HG03469 (cell line): ENCODE measurements at regions not wholly inside any gene's neighbourhood (a gene's known extent, or its start where the extent isn't known, plus 50 kb on each side); places are given as distances from the start of the nearest gene placed in this dataset.

Experiments
- ATAC-seq: cut with Tn5 transposase; IDR thresholded peaks from one replicate; pipeline ENCODE4 v1.9.1; 2021; ENCODE audit warnings: mild to moderate bottlenecking, moderate library complexity, moderate number of reproducible peaks; ENCODE audit not compliant: unreplicated experiment

DNA sequence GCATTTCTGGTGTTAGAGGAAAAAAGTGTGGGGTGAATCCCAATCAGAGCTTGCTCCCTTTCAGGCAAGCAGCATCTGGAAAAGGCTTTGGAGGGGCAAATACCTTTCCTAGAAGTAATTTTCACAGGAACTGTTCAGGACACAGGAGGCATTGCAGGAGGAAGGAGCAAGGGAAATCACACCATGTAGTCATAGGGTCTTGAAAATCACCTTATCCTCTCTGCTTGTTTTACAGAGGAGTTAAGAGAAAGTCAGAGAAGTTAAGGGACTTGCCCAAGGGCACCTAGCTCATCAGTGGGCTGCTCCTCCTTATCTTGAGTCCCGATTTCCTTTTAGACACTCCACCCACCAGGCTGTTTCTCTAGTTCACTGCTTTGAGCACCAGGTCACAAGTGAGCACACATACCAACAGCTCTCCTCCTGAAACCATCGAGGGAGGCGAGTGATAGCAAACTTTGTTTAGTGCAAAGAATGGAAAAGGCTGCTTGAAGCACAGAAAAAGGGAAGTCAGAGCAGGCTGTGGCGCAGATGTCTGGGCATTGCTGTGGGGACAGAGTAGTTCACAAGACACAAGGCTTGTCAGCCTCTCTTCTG lies 89.2 kb upstream of the CXCR4 start:
- ATAC-seq: peak; percentile 43

DNA sequence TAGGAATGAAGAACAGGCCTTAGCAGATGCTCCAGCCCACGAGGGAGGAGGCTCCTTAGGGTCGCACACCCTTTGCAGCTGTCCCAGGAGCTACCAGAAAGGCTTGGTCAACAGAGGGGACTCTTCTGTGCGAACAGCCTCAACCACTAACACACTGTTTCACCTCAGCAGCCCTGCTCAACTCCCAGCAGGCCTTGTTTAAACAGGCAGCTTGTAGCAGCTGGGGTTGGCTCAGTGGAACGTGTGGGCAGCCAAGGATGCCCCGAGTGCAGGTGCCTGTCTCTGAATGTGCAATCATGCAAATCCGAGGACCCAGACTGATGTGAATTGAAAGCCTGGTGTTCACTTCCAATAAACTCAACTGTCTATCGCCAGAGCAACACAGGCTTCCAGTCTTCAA lies 88.7 kb upstream of the CXCR4 start:
- peak; percentile 93 for ATAC-seq

DNA sequence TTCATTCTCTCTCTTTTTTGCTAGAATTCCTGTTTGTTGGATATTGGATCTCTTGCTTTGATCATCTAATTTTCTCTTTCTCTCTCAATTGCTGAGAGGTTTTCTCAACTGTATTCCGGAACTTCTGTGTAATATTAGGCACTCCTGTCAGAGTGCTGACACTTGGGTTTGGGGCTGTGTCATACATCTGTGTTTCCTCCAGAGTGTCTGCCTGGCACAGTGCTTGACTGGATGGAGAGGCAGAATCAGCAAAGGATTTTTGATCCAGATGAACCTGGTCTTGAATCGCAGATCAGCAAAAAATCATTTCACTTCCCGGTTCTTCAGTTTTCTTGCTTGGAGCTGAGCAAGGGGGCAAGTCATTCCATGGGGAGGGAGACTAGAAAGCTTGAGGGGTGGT lies 87.7 kb upstream of the CXCR4 start:
- ATAC-seq: no peak

DNA sequence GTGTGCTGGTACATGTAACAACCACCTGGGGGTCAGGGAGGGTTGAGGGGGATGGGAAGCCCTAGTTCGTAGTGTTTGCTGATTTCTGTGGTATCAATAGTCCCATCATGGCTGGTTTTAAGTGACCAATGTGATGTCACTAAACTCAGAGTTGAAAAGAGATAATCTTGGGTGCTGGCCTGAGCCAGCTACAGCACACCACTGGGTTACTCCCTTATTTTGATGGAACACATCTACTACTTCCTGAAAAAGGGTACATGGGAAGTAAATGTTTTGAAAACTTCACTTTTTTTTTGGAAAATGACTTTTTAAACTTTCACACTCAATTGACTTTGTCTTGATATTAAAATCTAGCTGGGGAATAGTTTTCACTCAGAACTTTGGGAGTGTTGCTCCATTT lies 87.0 kb upstream of the CXCR4 start:
- no peak for ATAC-seq

DNA sequence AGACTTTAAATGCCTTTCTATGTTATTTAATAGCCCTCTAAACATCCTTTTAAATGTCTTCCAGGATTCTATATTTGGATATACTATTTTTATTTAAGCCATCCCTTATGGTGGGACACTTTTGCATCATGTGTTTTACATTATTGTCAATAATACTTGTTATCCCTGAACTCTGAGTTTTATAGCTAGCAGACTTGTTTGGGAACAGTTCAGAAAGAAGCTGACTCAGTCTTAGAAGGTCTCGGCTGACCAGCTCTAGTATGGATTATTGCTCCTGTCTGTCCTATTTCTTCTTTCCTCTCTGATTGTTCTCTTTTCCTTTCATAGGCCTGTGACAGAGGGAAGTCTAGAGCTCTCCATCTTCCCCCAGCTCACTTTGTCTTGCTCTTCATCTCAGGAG lies 77.3 kb upstream of the CXCR4 start:
- no peak for ATAC-seq

DNA sequence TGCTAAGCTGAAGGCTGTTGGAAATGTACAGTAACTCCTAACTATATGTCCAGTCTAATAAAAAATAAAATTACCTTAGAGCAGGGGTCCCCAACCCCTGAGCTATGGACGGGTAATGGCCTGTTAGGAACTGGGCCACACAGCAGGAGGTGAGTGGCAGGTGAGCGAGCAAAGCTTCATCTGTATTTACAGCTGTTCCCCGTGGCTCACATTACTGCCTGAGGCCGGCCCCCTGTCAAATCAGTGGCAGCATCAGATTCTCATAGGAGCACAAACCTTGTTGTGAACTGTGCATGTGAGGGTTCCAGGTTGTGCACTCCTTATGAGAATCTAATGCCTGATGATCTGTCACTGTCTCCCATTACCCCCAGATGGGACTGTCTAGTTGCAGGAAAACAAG lies 73.1 kb upstream of the CXCR4 start:
- no peak for ATAC-seq

DNA sequence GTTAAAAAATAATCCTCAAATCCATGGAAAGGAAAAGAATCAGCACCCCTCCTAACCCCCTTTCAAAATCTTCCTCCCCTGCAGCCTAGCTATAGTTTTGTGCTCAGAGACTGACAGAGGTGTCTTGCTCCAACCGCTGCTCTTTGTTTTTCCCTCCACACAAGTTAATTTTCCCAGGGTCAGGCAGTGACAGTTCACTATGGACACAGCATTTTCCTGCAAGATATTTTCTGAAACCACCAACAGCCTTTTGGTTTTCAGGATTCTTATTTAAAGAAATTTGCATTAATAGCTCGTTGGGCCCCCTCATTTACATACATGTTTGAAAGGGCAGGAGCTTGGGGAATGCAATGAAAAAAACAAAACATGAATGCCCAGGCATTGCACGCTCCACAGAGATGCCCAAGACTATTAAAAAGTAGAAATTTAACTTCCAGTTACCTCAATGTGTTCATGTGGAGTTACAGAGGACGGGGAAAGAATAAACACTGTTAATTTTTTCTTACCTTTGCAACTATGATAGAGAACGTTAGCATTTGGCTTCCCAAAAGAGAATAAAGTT lies 71.4 kb upstream of the CXCR4 start:
- no peak for ATAC-seq

DNA sequence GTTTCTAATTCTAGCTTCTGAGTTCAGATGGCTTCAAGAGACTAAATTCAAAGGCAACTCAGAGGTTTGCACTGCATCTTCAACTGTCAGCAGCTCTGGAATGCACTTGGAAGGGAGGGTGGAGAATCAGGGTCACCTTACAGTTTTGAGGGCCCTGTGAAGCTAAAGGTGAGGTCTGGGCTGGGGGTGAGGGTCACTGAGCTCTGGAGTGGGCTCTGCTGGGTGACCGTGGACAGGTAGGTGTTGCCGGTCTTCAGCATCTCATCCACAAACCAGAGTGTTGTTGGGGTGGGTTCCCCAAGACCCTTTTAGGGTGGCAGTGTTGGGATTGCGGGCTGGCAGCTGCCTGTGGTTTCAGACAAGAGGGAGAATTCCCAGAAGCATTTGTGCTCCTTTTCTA lies 70.1 kb upstream of the CXCR4 start:
- ATAC-seq: no peak

DNA sequence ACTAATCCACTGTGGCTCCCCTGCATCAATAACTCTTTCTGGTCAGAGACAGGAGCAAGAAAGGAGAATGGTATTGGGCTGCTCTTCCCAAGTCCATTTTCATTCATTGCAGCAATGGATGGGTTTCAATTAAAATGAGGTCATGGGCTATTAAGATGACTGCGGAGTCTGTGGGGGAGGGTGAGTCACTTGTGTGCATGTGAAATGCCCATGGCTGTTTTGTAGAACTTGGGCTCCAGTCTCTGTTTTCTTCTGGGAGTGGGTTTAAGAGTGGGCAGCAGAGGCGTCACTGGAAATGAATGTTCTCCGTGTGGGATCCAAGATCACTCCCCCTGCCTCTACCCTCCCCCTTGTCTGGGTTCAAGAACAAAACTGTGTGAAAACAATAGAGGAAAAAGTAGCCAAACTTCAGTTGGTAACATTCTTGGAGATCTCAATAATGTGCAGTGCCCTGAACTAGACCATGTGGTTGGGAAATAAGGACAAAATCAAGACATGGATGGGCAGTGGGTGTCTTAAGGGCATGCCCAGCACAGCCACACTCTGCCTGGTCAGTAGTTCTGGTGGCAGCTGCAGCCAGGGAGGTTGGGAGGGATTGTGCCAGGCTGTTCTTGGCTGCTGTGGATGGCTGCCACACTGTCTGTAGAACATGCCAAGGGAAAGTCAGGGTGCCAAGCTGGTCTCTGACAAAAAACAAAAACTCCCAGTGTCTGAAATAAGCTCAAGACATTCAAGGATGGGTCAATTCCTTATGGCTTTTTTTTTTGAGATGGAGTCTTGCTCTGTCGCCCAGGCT lies 68.2 kb upstream of the CXCR4 start:
- ATAC-seq: no peak

DNA sequence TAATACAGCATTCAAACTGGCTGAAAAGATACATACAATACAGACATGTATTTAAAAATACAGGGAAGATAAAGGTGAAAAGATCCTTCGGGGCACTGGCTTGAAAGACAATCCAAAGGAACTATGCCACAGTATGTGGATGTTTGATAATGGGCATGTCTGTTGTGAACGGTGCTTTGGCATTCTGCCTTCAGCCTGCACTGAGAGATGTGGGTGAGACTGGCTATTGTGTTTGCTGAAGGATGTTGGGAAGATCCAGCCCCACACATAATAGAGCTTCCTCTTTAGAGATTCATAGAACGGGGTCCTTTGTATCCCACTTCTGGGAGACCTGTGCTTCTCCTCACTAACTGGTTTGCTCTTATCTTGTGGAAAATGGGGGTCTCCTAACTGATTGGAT lies 65.1 kb upstream of the CXCR4 start:
- no peak for ATAC-seq

DNA sequence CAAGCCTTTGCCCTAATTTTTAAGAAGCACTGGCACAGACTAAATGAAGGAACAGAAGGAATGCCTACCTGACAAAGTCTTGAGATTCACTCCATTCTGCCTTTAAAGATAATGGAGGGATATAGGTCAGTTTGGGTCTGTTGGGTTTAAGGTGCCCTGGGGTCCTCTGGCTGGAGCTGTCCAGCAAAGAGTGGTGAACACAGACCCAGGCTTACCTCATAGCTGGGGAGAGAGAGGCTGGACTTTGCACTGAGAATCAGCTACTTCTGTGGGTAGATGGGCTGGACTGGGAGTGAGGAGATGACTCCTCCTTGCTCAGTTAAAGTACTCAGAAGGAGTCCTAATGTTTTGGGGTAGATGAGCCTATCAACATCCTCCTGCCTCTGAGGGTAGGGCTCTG lies 64.4 kb upstream of the CXCR4 start:
- no peak for ATAC-seq

DNA sequence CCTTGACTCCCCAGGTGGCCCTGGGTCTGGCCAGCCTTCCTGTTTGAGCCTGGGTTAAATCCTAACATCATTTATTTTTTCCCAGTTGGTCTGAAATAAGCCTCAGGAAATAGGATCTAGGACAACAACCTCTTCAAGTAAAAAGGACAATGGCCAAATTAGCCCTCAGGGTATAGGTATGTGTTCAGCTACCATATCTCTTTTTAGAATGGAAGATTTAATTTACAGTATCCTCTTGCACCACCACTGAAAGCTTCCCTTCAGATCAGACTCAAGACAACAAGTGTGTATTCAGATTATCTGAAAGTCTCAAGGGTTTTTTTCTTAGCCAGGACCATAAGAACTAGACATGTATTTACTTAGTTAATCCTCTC lies 61.6 kb upstream of the CXCR4 start:
- no peak for ATAC-seq

DNA sequence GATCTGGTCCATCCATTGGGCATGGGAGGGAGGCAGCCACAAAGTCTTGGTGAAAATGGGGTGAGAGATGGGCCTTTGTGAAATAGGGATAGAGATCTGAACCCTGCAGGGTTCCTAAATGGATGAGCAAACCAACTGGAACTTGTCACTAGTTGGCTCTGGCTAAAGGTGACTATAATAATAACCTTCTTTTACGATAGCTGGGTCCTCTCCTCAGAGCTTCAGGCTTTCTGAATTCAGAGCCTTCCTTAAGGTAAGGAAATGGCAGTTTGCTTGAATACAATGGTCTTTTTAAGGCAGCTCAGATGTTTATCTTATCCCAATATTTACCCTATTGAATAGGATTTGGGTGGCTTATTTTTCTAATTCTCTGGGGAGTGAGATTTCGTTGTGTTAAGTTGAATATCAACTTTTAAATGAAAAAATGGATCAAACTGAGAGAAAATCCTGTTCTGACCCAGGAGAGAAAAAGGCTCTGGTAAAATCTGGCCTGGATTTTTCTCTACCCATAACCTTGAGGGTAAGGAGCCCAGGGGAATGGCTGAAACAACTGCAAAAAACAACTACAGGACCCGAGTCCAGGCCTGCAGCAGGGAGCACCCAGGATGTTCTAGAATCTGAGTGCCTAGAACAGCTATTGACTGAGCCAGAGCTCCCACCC lies 61.1 kb upstream of the CXCR4 start:
- no peak for ATAC-seq

DNA sequence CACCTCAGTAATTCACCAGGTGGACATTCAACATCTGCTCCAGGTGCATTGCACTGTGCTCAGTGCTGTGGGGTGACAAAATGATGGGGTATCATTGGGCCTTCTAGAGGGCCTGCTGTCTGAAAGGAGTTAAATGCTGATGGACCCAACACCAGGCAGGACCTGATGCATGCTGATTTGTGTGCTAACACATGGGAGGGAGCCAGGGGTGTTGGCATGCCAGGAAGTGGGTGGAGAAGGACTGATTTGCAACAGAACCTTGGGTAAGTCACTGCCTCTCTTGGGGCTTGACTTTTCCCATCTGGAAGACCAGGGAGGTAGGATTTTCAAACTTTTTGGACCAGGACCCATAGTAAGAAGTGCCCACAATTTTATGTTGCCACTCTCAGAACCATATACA lies 57.9 kb upstream of the CXCR4 start:
- no peak for ATAC-seq

DNA sequence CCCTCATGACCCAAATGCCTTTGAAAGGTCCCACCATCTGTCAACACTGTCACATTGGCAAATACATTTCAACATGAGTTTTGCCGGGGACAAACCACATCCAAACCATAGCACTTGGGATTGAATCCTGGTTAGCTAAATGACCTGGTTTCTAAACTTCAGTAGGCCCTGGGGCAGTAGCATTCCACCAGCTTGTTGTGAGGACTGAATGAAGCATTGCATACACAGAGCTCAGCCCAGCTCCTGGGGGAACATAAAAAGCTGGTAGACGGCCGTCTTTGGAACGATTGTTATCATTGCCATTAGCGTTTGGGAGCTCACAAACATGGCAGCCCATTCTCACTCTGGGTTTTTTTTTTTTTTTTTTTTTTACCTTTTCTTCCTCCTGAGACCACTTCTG lies 57.5 kb upstream of the CXCR4 start:
- ATAC-seq: no peak

DNA sequence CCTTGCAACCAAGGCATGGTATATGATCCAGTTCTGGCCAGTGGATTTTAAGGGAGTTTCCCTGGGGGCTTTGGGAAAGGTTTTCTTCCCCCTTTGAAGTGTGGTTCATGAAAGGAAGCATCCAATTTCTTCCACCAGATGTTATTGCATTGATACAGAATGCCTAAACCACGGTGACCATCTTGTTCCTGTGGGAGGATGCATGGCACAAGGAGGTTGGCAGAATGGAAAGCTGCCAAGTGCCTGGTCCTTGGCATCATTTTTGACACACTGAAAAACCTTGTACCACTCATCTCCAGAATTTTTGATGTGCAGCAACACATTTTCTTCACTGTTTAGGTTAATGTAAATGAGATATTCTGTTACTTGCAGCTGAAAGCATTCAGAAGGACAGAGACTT lies 55.2 kb upstream of the CXCR4 start:
- ATAC-seq: no peak

DNA sequence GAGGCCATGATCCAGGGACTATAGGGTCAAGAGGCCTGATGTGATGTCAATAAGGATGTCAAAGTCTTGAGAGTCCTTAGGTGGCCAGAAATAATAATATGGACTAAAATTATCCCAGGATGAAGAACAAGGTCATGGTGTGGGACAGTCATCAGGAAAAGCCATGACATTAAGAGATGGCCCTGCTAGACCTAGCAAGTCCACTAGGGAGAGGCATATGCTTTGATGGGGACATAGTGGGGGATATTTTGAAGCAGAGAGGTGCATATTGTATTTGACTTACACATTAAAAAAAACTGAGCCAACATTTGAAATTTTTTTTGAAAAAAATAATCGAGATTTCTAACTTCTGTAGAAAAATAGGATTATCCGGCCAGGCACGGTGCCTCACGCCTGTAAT lies 53.3 kb upstream of the CXCR4 start:
- no peak for ATAC-seq

DNA sequence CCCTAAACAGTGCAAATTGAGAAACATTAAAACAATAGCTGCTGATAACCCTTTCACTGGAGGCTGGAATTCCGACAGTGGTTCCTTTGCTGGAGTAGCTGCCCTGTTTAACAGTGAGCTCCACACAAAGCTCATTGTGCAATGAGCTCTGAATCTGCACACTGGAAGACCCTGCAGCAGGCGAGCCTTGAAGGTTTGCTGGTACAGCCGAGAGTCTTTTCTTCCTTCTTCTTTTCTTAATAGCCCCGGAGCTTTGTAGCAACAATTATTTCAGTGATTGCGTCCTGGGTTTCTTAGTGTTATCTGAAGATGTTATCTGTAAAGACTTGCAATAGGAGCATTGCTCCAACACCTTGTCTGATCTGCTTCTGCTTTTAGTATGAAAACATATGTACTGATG lies 50.8 kb upstream of the CXCR4 start:
- ATAC-seq: no peak

DNA sequence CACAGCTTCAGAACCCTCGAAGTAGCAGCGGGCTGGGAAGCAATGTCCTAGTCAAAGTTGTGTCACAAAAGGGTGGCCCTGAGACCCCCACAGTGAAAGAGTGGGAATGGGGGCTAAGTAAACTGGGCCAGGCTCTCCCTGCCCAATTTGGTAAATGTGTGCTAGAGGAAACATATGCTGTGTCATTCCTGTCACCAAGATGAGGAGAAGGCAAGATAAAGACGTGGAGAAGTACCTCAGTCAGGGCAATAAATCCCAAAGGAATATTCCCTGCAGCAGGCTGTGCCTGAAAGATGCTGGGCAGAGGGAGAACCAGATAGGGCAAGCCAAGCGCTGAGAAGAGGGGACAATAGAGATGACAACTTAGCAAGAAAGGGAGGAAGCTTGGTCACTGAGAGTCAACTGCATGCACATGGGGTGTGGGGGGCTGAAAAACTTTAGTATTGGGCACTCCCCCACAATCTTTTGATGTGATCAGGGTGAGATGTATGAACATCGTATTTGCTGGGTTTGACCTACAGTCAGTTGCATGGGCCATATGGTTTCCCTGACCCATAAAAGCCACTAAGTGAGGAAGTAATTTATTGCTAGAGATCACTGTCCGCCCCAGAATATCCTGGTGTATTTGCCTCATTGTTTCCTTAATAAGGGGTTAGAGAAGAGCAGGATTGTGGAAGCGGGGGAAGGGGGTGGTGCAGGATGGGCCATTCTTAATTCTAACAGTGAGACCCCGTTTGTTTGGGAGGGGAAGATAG lies 49.9 kb upstream of the CXCR4 start:
- ATAC-seq: no peak
